ENCODE measurements at regions not wholly inside any gene's neighbourhood (a gene's known extent, or its start where the extent isn't known, plus 50 kb on each side); places are given as distances from the start of the nearest gene placed in this dataset.
A peak's percentile ranks its signal among the peaks of the same experiment; 100 is the strongest.

DNA sequence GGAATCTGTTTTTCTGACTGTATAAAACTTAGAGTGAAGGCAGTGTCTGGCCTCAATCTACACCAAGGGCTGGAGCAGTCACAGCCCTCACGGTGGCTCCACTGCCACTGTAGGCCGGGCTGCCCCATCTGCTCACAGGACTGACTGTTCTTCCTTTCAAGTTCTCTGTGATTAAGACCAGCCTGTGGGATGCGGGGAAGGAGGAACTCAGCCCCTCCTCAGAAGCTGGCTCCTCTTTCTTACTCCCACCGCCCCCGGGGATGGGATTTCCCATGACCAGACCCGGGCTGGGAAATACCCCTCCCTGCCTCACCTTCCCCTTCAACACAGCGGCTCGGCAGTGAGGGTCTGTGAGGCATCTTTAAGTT lies 106.0 kb downstream of the COPS8 start:
- Histone ChIP-seq H3K4me1 (peaks cover 0 to 21% (median 0%) of the 10 kb centered on the region in 9 donors), H3K9me3 (no peaks in the 10 kb centered on the region), H3K4me3 (no peak overlapping the region), H3K27ac (peak overlapping the region in 9 of 10 donors; percentile 30 to 82 (median 71)), H3K36me3 (no peaks in the 10 kb centered on the region), H3K27me3 (peaks cover 0 to 4% (median 0%) of the 10 kb centered on the region in 7 donors)
- WGBS, 2 donors = 59 to 61% methylated on average over 8 of the region's 8 CpGs
- intact Hi-C loops (cut with DNase I) = no loop called here
- ATAC-seq (peak in 6 of 8 donors; percentile 37 to 79 (median 41)), DNase-seq (no peak)
- TF ChIP-seq, protein P1, sequence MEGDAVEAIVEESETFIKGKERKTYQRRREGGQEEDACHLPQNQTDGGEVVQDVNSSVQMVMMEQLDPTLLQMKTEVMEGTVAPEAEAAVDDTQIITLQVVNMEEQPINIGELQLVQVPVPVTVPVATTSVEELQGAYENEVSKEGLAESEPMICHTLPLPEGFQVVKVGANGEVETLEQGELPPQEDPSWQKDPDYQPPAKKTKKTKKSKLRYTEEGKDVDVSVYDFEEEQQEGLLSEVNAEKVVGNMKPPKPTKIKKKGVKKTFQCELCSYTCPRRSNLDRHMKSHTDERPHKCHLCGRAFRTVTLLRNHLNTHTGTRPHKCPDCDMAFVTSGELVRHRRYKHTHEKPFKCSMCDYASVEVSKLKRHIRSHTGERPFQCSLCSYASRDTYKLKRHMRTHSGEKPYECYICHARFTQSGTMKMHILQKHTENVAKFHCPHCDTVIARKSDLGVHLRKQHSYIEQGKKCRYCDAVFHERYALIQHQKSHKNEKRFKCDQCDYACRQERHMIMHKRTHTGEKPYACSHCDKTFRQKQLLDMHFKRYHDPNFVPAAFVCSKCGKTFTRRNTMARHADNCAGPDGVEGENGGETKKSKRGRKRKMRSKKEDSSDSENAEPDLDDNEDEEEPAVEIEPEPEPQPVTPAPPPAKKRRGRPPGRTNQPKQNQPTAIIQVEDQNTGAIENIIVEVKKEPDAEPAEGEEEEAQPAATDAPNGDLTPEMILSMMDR (IDR thresholded peaks at IDR 0.05) = peak in 1 of 9 donors; percentile 12

DNA sequence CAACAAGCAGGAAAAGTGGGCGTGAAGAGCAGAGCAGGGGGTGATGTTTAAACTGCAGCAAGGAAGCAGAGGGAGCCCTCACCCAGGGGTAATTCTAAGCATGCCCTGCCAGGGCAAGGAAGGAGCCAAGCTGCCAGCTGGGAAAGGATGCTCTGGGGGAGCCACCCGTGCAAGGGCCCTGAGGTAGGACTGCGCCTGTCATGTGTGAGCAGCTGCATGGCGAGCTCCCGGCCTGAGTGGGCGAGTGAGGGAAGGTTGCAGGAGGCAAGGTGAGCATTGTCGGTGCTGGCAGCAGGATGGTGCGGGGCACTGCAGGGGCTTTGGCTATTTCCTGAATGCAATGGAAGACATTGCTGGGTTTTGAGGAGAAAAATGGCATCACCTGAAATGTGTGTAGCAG lies 107.2 kb downstream of the COPS8 start:
- no peak for DNase-seq
- H3K4me3 ChIP-seq = no peak overlapping the region
- intact Hi-C loops (cut with DNase I) = no loop called here
- H3K9me3 ChIP-seq = no peaks in the 10 kb centered on the region
- TF ChIP-seq, protein P1 (IDR thresholded peaks at IDR 0.05) = no peak
- no peak for ATAC-seq
- no peaks in the 10 kb centered on the region for H3K27me3 ChIP-seq
- no peaks in the 10 kb centered on the region for H3K36me3 ChIP-seq
- no peak overlapping the region for H3K27ac ChIP-seq
- WGBS, 2 donors = 96 to 98% methylated on average over 8 of the region's 8 CpGs
- peaks cover 0 to 24% (median 0%) of the 10 kb centered on the region in 9 donors for H3K4me1 ChIP-seq

GRCh38 chr2:237193436-237193835 lies 107.7 kb downstream of the COPS8 start:
- Histone ChIP-seq H3K4me1 (peaks cover 0 to 29% (median 0%) of the 10 kb centered on the region in 9 donors), H3K4me3 (no peak overlapping the region), H3K36me3 (no peaks in the 10 kb centered on the region), H3K9me3 (no peaks in the 10 kb centered on the region), H3K27ac (no peak overlapping the region), H3K27me3 (no peaks in the 10 kb centered on the region)
- ATAC-seq = no peak
- no peak for DNase-seq
- intact Hi-C loops (cut with DNase I) = no loop called here
- 93 to 94% methylated on average over 7 of the region's 7 CpGs for WGBS, 2 donors
- TF ChIP-seq, protein P1 (IDR thresholded peaks at IDR 0.05) = no peak

- no peaks in the 10 kb centered on the region for H3K36me3 ChIP-seq
- no peaks in the 10 kb centered on the region for H3K9me3 ChIP-seq
- intact Hi-C loops (cut with DNase I) = no loop called here
- no peak overlapping the region for H3K4me3 ChIP-seq
- TF ChIP-seq, protein P1 (IDR thresholded peaks at IDR 0.05) = no peak
- ATAC-seq (no peak), DNase-seq (no peak)
- 77 to 87% methylated on average over 5 of the region's 5 CpGs for WGBS, 2 donors
- H3K4me1 ChIP-seq = peaks cover 0 to 33% (median 0%) of the 10 kb centered on the region in 9 donors
- no peak overlapping the region for H3K27ac ChIP-seq
- H3K27me3 ChIP-seq = no peaks in the 10 kb centered on the region
Measured at GRCh38 chr2:237194081-237194480, 108.4 kb downstream of the COPS8 start.

Measured in heart right ventricle (tissue), 16 donors.